H9 (cell line): ENCODE measurements at regions not wholly inside any gene's neighbourhood (a gene's known extent, or its start where the extent isn't known, plus 50 kb on each side); places are given as distances from the start of the nearest gene placed in this dataset.

Experiments
- DNase-seq: peaks from one replicate; pipeline ENCODE4 v3.0.0-alpha.2; 2017
- H2AFZ ChIP-seq: one replicate; pipeline ENCODE4 v1.6.1; 2013; ENCODE audit warnings: mild to moderate bottlenecking, low read length, control low read depth, moderate library complexity
- H2AK5ac ChIP-seq: 2 replicates; pipeline ENCODE4 v1.6.1; 2013; ENCODE audit warnings: low read length, control low read depth, mixed read lengths; ENCODE audit not compliant: insufficient read length
- H2BK120ac ChIP-seq: one replicate; pipeline ENCODE4 v1.6.1; 2013; ENCODE audit warnings: low read depth, mild to moderate bottlenecking, low read length, control low read depth, inconsistent platforms; ENCODE audit not compliant: poor library complexity, severe bottlenecking
- H2BK12ac ChIP-seq: 2 replicates; pipeline ENCODE4 v1.6.1; 2013; ENCODE audit warnings: low read length, control low read depth, mixed read lengths, low read depth; ENCODE audit not compliant: insufficient read length
- H2BK15ac ChIP-seq: 2 replicates; pipeline ENCODE4 v1.6.1; 2013; ENCODE audit warnings: low read depth, low read length, control low read depth
- H2BK20ac ChIP-seq: one replicate; pipeline ENCODE4 v1.6.1; 2013; ENCODE audit warnings: low read depth, mild to moderate bottlenecking, low read length, control low read depth, inconsistent platforms; ENCODE audit not compliant: poor library complexity, severe bottlenecking
- H2BK5ac ChIP-seq: 2 replicates; pipeline ENCODE4 v1.6.1; 2013; ENCODE audit warnings: low read length, control low read depth, mixed read lengths; ENCODE audit not compliant: insufficient read length
- H3K14ac ChIP-seq: 2 replicates; pipeline ENCODE4 v1.6.1; 2013; ENCODE audit warnings: low read length, control low read depth; ENCODE audit not compliant: insufficient read depth
- H3K18ac ChIP-seq: 2 replicates; pipeline ENCODE4 v1.6.1; 2013; ENCODE audit warnings: low read depth, mild to moderate bottlenecking, mixed read lengths, low read length, control low read depth; ENCODE audit not compliant: insufficient read length
- H3K23ac ChIP-seq: 2 replicates; pipeline ENCODE4 v1.6.1; 2013; ENCODE audit warnings: low read length, control low read depth, mixed read lengths, low read depth; ENCODE audit not compliant: insufficient read length
- H3K23me2 ChIP-seq: 2 replicates; pipeline ENCODE4 v1.6.1; 2013; ENCODE audit warnings: low read depth, mild to moderate bottlenecking, mixed read lengths, low read length, control low read depth; ENCODE audit not compliant: insufficient read length, poor library complexity, severe bottlenecking
- H3K27ac ChIP-seq: 2 replicates; pipeline ENCODE4 v1.5.1; 2013; ENCODE audit warnings: low read length, control low read depth, mixed read lengths, low read depth; ENCODE audit not compliant: insufficient read length
- H3K27me3 ChIP-seq: 2 replicates; pipeline ENCODE4 v1.6.1; 2013; ENCODE audit warnings: low read length, control low read depth, inconsistent platforms; ENCODE audit not compliant: insufficient read depth
- H3K4ac ChIP-seq: 2 replicates; pipeline ENCODE4 v1.6.1; 2013; ENCODE audit warnings: low read depth, mild to moderate bottlenecking, control low read depth, inconsistent platforms, low read length, moderate library complexity
- H3K4me1 ChIP-seq: 2 replicates; pipeline ENCODE4 v1.6.1; 2013; ENCODE audit warnings: low read length, control low read depth, inconsistent platforms; ENCODE audit not compliant: insufficient read depth
- H3K4me2 ChIP-seq: 2 replicates; pipeline ENCODE4 v1.6.1; 2013; ENCODE audit warnings: low read length, control low read depth, mixed read lengths; ENCODE audit not compliant: insufficient read length, insufficient read depth
- H3K56ac ChIP-seq: 2 replicates; pipeline ENCODE4 v1.6.1; 2013; ENCODE audit warnings: low read depth, mild to moderate bottlenecking, mixed read lengths, low read length, control low read depth; ENCODE audit not compliant: insufficient read length
- H3K79me1 ChIP-seq: 2 replicates; pipeline ENCODE4 v1.6.1; 2013; ENCODE audit warnings: low read depth, mild to moderate bottlenecking, moderate library complexity, low read length, control low read depth, inconsistent platforms; ENCODE audit not compliant: insufficient read depth, poor library complexity, severe bottlenecking
- H3K79me2 ChIP-seq: 2 replicates; pipeline ENCODE4 v1.6.1; 2013; ENCODE audit warnings: low read length, control low read depth, inconsistent platforms; ENCODE audit not compliant: insufficient read depth
- H3K9ac ChIP-seq: 2 replicates; pipeline ENCODE4 v1.6.1; 2013; ENCODE audit warnings: low read length, control low read depth, mixed read lengths; ENCODE audit not compliant: insufficient read length; ENCODE audit errors: extremely low read depth
- H3K9me3 ChIP-seq: one replicate; pipeline ENCODE4 v1.6.1; 2013; ENCODE audit warnings: low read depth, low read length, inconsistent platforms; ENCODE audit not compliant: control insufficient read depth
- H3T11ph ChIP-seq: one replicate; pipeline ENCODE4 v1.6.1; 2013; ENCODE audit warnings: mild to moderate bottlenecking, low read length, control low read depth, inconsistent platforms
- H4K20me1 ChIP-seq: one replicate; pipeline ENCODE4 v1.6.1; 2013; ENCODE audit not compliant: control insufficient read depth, insufficient read length, insufficient read depth
- H4K5ac ChIP-seq: 2 replicates; pipeline ENCODE4 v1.6.1; 2013; ENCODE audit warnings: low read depth, mild to moderate bottlenecking, mixed read lengths, low read length, control low read depth; ENCODE audit not compliant: insufficient read length
- H4K8ac ChIP-seq: replicated peaks from 2 replicates; pipeline ENCODE4 v1.6.1; 2013; ENCODE audit warnings: low read length, control low read depth, mixed read lengths, low read depth; ENCODE audit not compliant: insufficient read length
- H4K91ac ChIP-seq: 2 replicates; pipeline ENCODE4 v1.6.1; 2013; ENCODE audit warnings: low read depth, mild to moderate bottlenecking, moderate library complexity, mixed read lengths, low read length, control low read depth; ENCODE audit not compliant: insufficient read length
- H3K27ac Mint-ChIP-seq, 3 experiments: 2 replicates in 2 of 3; 3 replicates in 1 of 3; pipeline ENCODE4 v1.8.0; 2020 to 2021; ENCODE audit warnings: mixed read lengths in 3 of 3, mild to moderate bottlenecking in 1 of 3, moderate library complexity in 1 of 3
- H3K27me3 Mint-ChIP-seq: 2 replicates; pipeline ENCODE4 v1.8.0; 2021; ENCODE audit warnings: low read depth, mild to moderate bottlenecking, moderate library complexity, mixed read lengths
- H3K36me3 Mint-ChIP-seq, 3 experiments: 2 replicates in 2 of 3; 3 replicates in 1 of 3; pipeline ENCODE4 v1.8.0; 2020 to 2021; ENCODE audit warnings: low read depth in 3 of 3, mixed read lengths in 3 of 3; ENCODE audit not compliant: insufficient read depth in 1 of 3
- H3K4me1 Mint-ChIP-seq, 2 experiments: 2 replicates each; pipeline ENCODE4 v1.8.0; 2020; ENCODE audit warnings: mixed read lengths in 2 of 2
- H3K4me3 Mint-ChIP-seq, 2 experiments: 2 replicates in 1 of 2; 3 replicates in 1 of 2; pipeline ENCODE4 v1.8.0; 2020 to 2021; ENCODE audit warnings: mild to moderate bottlenecking in 2 of 2, mixed read lengths in 2 of 2, moderate library complexity in 1 of 2
- H3K9me3 Mint-ChIP-seq, 2 experiments: 2 replicates in 1 of 2; 3 replicates in 1 of 2; pipeline ENCODE4 v1.8.0; 2020; ENCODE audit warnings: mild to moderate bottlenecking in 2 of 2, mixed read lengths in 2 of 2, moderate library complexity in 1 of 2
- WGBS: extraction: QIAGEN DNeasy Blood & Tissue Kit; methylation state at CpG from one replicate; pipeline ENCODE4 v1.1.7; 2013; ENCODE audit warnings: missing lambda C conversion rate, low lambda C conversion rate, mixed read lengths; ENCODE audit not compliant: insufficient read length; ENCODE audit errors: extremely low coverage; 5-methylcytosine and 5-hydroxymethylcytosine counted together
- TF ChIP-seq, protein P1 (sequence below): fragments of 200-600 bp; sonication (generic); conservative IDR thresholded peaks from 3 replicates; pipeline ENCODE4 v1.8.0; 2021; ENCODE audit warnings: antibody characterized with exemption, mild to moderate bottlenecking

DNA sequence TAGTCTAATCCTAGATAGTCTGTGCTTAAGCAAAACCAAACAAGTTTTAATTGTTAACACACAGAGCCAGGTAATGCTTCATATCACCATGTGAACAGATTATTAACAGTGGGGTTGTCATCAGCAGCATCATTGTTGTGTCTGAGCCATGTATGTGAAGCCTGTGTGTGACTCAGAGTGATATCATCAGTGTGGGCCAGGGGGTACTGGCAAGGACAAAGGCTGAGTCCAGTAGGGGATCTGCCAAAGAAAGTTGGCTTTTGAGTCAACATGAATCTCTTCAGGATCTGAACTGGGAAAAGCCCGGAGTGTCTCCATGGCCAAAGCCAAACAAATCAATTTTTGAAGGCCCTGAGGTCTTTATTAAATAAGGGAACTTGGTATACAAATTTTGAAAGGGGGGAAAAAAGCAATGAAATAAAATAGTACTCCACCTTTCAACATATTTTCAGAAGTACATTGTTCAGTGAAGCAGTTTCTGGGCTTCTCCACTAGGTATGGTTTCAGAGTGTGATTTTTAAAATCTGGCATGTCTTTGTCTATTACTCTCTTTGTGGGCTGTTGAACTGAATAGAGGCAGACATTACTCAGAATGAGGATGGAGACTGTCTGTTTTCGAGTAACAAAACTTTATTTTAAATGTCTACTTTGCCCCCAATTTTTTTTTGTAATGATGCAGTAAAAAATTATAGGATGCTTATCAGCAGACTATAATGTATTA, 444.2 kb upstream of the JAG1 start:
- no CpG with 5 or more reads among the region's 2 CpGs for WGBS
- Histone ChIP-seq H3K4me2 (no peak overlapping the region), H3K9ac (no peak overlapping the region)

More for the DNA sequence above, 444.2 kb upstream of the JAG1 start:
- Histone ChIP-seq H2BK20ac (no peak overlapping the region), H2AK5ac (no peak overlapping the region), H3K27ac (no peak overlapping the region), H3K79me1 (no peaks in the 10 kb centered on the region), H4K20me1 (no peaks in the 10 kb centered on the region), H2AFZ (no peak overlapping the region), H3K18ac (no peak overlapping the region), H3K14ac (no peak overlapping the region), H3K9me3 (no peaks in the 10 kb centered on the region), H4K8ac (no peak overlapping the region), H2BK5ac (no peak overlapping the region), H3K23ac (no peak overlapping the region), H3K23me2 (no peaks in the 10 kb centered on the region), H2BK15ac (no peak overlapping the region), H2BK120ac (no peak overlapping the region), H4K91ac (no peak overlapping the region), H4K5ac (no peak overlapping the region), H3K4ac (no peak overlapping the region), H3T11ph (no peak overlapping the region), H3K79me2 (no peaks in the 10 kb centered on the region), H2BK12ac (no peak overlapping the region), H3K27me3 (no peaks in the 10 kb centered on the region), H3K4me1 (no peaks in the 10 kb centered on the region), H3K56ac (no peak overlapping the region)
- DNase-seq, result no peak
- H3K27me3 Mint-ChIP-seq, result no peaks in the 10 kb centered on the region
- no peaks in the 10 kb centered on the region for H3K36me3 Mint-ChIP-seq
- H3K4me1 Mint-ChIP-seq, result no peaks in the 10 kb centered on the region
- H3K9me3 Mint-ChIP-seq, result no peaks in the 10 kb centered on the region
- no peak overlapping the region; a peak in 1 of 7 replicates for H3K27ac Mint-ChIP-seq
- H3K4me3 Mint-ChIP-seq, result no peak overlapping the region
- TF ChIP-seq, protein P1, sequence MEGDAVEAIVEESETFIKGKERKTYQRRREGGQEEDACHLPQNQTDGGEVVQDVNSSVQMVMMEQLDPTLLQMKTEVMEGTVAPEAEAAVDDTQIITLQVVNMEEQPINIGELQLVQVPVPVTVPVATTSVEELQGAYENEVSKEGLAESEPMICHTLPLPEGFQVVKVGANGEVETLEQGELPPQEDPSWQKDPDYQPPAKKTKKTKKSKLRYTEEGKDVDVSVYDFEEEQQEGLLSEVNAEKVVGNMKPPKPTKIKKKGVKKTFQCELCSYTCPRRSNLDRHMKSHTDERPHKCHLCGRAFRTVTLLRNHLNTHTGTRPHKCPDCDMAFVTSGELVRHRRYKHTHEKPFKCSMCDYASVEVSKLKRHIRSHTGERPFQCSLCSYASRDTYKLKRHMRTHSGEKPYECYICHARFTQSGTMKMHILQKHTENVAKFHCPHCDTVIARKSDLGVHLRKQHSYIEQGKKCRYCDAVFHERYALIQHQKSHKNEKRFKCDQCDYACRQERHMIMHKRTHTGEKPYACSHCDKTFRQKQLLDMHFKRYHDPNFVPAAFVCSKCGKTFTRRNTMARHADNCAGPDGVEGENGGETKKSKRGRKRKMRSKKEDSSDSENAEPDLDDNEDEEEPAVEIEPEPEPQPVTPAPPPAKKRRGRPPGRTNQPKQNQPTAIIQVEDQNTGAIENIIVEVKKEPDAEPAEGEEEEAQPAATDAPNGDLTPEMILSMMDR, result no peak
